Neural cell (in vitro differentiated cells): ENCODE measurements at regions not wholly inside any gene's neighbourhood (a gene's known extent, or its start where the extent isn't known, plus 50 kb on each side); places are given as distances from the start of the nearest gene placed in this dataset.

ENCODE experiments used
- H2AFZ ChIP-seq: fragments of 200-600, 300-800 bp; sonication (generic), shearing (Covaris generic); 2 replicates; pipeline ENCODE4 v1.6.0; 2014; ENCODE audit warnings: low read depth, mild to moderate bottlenecking, antibody characterized with exemption, low read length, moderate library complexity
- H3F3A ChIP-seq: fragments of 200-600 bp; shearing (Covaris generic); 2 replicates; pipeline ENCODE4 v1.6.1; 2016; ENCODE audit warnings: mild to moderate bottlenecking, moderate library complexity, mixed read lengths, antibody characterized with exemption, low read length; ENCODE audit not compliant: insufficient read depth, poor library complexity, severe bottlenecking
- H3K27ac ChIP-seq: fragments of 200-600, 300-800 bp; sonication (generic), shearing (Covaris generic); 2 replicates; pipeline ENCODE4 v1.5.1; 2014; ENCODE audit warnings: mild to moderate bottlenecking, low read length, moderate library complexity
- H3K27me3 ChIP-seq: fragments of 300-800, 200-600 bp; sonication (generic), shearing (Covaris generic); 2 replicates; pipeline ENCODE4 v1.6.0; 2014; ENCODE audit warnings: mild to moderate bottlenecking, low read depth, low read length, moderate library complexity; ENCODE audit not compliant: insufficient read depth
- H3K36me3 ChIP-seq: fragments of 300-800, 200-600 bp; sonication (generic), shearing (Covaris generic); 2 replicates; pipeline ENCODE4 v1.5.1; 2014; ENCODE audit warnings: mild to moderate bottlenecking, antibody characterized with exemption, low read length, moderate library complexity; ENCODE audit not compliant: insufficient read depth
- H3K4me2 ChIP-seq: fragments of 300-800, 200-600 bp; sonication (generic), shearing (Covaris generic); 2 replicates; pipeline ENCODE4 v1.6.0; 2014; ENCODE audit warnings: mild to moderate bottlenecking, low read length
- H3K4me3 ChIP-seq: fragments of 300-800, 200-600 bp; sonication (generic), shearing (Covaris generic); 2 replicates; pipeline ENCODE4 v1.5.1; 2014; ENCODE audit warnings: mild to moderate bottlenecking, low read length, moderate library complexity
- H3K79me2 ChIP-seq: fragments of 200-600 bp; shearing (Covaris generic); replicated peaks from 2 replicates; pipeline ENCODE4 v1.6.0; 2014; ENCODE audit warnings: mild to moderate bottlenecking, low read length, moderate library complexity; ENCODE audit not compliant: insufficient read depth
- H3K9ac ChIP-seq: fragments of 300-800, 200-600 bp; sonication (generic), shearing (Covaris generic); 2 replicates; pipeline ENCODE4 v1.6.1; 2016; ENCODE audit warnings: mild to moderate bottlenecking, low read length, mixed read lengths
- H3K9me2 ChIP-seq: fragments of 200-600 bp; shearing (Covaris generic); 2 replicates; pipeline ENCODE4 v1.6.1; 2016; ENCODE audit warnings: mild to moderate bottlenecking, low read length, mixed read lengths; ENCODE audit not compliant: insufficient read depth
- H3K9me3 ChIP-seq: fragments of 200-600, 300-800 bp; sonication (generic), shearing (Covaris generic); 2 replicates; pipeline ENCODE4 v1.6.1; 2016; ENCODE audit warnings: mild to moderate bottlenecking, mixed run types, low read length, moderate library complexity, mixed read lengths
- H4K20me1 ChIP-seq: fragments of 200-600 bp; shearing (Covaris generic); 2 replicates; pipeline ENCODE4 v1.6.1; 2016; ENCODE audit warnings: mild to moderate bottlenecking, mixed run types; ENCODE audit not compliant: insufficient read depth
- CTCF ChIP-seq: fragments of 450-650 bp; IDR thresholded peaks from 2 replicates; pipeline ENCODE4 v1.5.1; 2014; ENCODE audit warnings: antibody characterized with exemption, mild to moderate bottlenecking, moderate library complexity; ENCODE audit not compliant: poor library complexity, severe bottlenecking
- EP300 ChIP-seq: fragments of 450-650 bp; conservative IDR thresholded peaks from 2 replicates; pipeline ENCODE4 v1.6.1; 2014; ENCODE audit warnings: antibody characterized with exemption, mild to moderate bottlenecking, moderate library complexity; ENCODE audit not compliant: poor library complexity, severe bottlenecking
- EZH2 ChIP-seq: fragments of 200-600, 300-800 bp; shearing (Covaris generic), sonication (generic); IDR thresholded peaks from 2 replicates; pipeline ENCODE4 v1.6.1; 2014; ENCODE audit warnings: antibody characterized with exemption, low read length, borderline replicate concordance, mild to moderate bottlenecking; ENCODE audit not compliant: insufficient read depth, poor library complexity, severe bottlenecking
- MXI1 ChIP-seq: fragments of 450-650 bp; conservative IDR thresholded peaks from 2 replicates; pipeline ENCODE4 v1.6.1; 2014; ENCODE audit warnings: antibody characterized with exemption, mild to moderate bottlenecking; ENCODE audit not compliant: poor library complexity, severe bottlenecking
- POLR2AphosphoS5 ChIP-seq: IDR thresholded peaks from 2 replicates; pipeline ENCODE4 v1.6.1; 2012
- RAD21 ChIP-seq: fragments of 450-650 bp; conservative IDR thresholded peaks from 2 replicates; pipeline ENCODE4 v1.6.1; 2014; ENCODE audit warnings: antibody characterized with exemption, mild to moderate bottlenecking, moderate library complexity
- SMC3 ChIP-seq: fragments of 450-650 bp; conservative IDR thresholded peaks from 2 replicates; pipeline ENCODE4 v1.6.1; 2014; ENCODE audit warnings: antibody characterized with exemption, mild to moderate bottlenecking, moderate library complexity; ENCODE audit not compliant: poor library complexity
- TAF1 ChIP-seq: IDR thresholded peaks from 2 replicates; pipeline ENCODE4 v1.6.1; 2012; ENCODE audit warnings: low read depth
- TF ChIP-seq, protein P1 (sequence below): IDR thresholded peaks from 2 replicates; pipeline ENCODE4 v1.6.1; 2012; ENCODE audit warnings: borderline replicate concordance

DNA sequence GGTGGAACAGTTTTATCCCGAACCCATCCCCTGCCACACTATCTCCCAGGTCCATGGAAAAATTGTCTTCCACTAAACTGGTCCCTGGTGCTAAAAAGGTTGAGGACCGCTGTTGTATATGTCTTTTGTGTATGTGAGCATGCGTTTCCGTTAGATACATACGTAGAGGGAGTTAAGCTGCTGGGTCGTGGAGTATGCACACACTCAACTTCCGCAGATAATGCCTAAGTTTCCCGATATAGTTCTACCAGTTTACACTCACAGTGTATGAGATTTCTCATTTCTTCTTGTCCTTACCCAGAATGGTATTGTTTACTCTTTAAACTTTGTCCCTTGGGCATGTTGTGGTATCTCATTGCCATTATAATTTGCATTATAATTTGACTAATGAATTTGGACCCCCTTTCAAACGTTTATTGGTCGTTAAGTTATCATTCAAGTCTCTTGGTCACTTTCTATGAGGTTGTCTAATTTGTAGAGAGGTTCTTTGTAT, 50.5 kb upstream of the SCAF8 start:
- H3K9me2 ChIP-seq = no peaks in the 10 kb centered on the region
- no peaks in the 10 kb centered on the region for H3K79me2 ChIP-seq
- no peak overlapping the region for H3K27ac ChIP-seq
- H3K9ac ChIP-seq = no peak overlapping the region
- H2AFZ ChIP-seq = no peak overlapping the region
- H3K4me2 ChIP-seq = no peak overlapping the region
- no peaks in the 10 kb centered on the region for H3K27me3 ChIP-seq
- no peaks in the 10 kb centered on the region for H3K9me3 ChIP-seq
- no peaks in the 10 kb centered on the region for H3K36me3 ChIP-seq
- TF ChIP-seq EP300 (no peak), MXI1 (no peak), RAD21 (no peak), EZH2 (no peak), POLR2AphosphoS5 (no peak), TAF1 (no peak), SMC3 (no peak), CTCF (no peak)
- TF ChIP-seq, protein P1, sequence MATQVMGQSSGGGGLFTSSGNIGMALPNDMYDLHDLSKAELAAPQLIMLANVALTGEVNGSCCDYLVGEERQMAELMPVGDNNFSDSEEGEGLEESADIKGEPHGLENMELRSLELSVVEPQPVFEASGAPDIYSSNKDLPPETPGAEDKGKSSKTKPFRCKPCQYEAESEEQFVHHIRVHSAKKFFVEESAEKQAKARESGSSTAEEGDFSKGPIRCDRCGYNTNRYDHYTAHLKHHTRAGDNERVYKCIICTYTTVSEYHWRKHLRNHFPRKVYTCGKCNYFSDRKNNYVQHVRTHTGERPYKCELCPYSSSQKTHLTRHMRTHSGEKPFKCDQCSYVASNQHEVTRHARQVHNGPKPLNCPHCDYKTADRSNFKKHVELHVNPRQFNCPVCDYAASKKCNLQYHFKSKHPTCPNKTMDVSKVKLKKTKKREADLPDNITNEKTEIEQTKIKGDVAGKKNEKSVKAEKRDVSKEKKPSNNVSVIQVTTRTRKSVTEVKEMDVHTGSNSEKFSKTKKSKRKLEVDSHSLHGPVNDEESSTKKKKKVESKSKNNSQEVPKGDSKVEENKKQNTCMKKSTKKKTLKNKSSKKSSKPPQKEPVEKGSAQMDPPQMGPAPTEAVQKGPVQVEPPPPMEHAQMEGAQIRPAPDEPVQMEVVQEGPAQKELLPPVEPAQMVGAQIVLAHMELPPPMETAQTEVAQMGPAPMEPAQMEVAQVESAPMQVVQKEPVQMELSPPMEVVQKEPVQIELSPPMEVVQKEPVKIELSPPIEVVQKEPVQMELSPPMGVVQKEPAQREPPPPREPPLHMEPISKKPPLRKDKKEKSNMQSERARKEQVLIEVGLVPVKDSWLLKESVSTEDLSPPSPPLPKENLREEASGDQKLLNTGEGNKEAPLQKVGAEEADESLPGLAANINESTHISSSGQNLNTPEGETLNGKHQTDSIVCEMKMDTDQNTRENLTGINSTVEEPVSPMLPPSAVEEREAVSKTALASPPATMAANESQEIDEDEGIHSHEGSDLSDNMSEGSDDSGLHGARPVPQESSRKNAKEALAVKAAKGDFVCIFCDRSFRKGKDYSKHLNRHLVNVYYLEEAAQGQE = no peak
- H3K4me3 ChIP-seq = no peak overlapping the region
- no peaks in the 10 kb centered on the region for H3F3A ChIP-seq
- no peaks in the 10 kb centered on the region for H4K20me1 ChIP-seq
